Activated CD4-positive, alpha-beta T cell treated with anti-CD3 and anti-CD28 coated beads for 48 hours (primary cell): ENCODE measurements at regions not wholly inside any gene's neighbourhood (a gene's known extent, or its start where the extent isn't known, plus 50 kb on each side); places are given as distances from the start of the nearest gene placed in this dataset.

ENCODE experiments used
- DNase-seq: peaks from one replicate; pipeline ENCODE4 v3.0.0-alpha.2; 2020

DNA sequence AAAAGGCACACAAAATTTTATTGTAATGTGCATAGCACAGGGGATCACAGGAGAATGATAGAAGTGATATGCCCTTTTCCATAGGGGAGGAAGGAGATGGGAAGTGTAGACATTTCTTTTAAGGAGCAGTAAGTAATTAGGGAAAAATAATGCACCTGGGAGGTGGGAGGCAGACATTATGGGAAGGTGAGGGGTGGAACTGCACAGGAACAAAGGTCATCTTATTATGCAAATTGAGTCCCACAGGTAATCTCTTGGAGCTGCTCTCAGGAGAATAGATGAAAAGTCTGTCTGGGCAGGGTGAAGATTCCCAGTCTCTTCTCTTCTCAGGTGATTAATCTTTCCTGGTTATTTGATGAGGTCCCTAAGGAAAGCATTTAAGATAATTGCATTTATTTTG, 331.5 kb downstream of the ENC1 start:
- no peak for DNase-seq

DNA sequence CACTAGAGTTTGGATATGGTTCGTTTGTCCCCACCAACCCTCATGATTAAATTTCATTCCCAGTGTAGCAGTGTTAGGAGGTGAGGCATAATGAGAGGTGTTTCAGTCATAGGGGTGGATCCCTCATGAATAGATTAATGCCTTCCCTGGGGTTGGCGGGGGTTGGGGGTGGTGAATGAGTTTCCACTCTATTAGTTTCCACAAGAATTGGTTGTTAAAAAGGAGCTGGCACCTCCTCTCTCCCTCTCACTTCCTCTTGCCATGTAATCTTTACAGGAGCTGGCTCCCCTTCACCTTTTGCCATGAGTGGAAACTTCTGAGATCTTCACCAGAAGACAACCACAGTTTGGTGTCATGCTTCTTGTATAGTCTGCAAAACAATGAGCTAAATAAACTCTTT, 333.7 kb downstream of the ENC1 start:
- DNase-seq: no peak

DNA sequence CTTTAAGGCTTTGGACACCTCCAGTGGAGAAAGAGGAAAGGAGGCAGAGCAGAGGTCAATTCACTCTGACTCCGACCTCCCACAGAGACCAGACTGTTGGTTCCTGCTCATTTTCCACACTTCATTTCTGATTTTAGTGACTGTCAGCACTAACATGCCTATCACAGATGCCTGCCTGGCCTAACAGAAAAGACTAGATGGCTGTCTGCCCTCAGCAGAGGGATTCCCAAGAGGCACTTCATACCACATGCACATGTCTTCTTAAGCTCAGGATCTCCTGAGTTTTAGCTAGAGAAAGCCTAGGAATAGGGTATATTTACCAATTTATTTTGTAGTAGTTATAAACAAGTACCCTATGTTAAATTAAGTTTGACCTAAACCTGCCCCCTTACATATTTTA, 336.0 kb downstream of the ENC1 start:
- DNase-seq: no peak

DNA sequence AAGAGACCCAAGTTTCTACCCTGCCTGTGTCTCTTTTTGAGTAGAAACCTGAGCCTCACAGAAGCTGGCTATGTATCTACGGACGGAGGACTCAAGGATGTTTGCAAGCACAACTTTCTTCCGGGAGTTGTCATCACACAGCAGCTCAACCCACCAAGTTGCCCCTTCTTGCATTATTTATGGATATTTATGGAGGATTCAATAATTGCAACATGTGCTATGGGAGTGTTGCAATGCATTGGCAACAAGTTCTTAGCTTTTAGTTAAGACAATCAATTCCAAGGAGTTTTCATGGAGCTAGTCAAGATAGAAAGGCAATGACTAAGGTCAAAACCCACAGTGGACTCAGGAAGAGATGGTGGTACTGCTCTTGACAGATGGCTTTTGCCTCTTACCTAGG, 336.9 kb downstream of the ENC1 start:
- DNase-seq: no peak

DNA sequence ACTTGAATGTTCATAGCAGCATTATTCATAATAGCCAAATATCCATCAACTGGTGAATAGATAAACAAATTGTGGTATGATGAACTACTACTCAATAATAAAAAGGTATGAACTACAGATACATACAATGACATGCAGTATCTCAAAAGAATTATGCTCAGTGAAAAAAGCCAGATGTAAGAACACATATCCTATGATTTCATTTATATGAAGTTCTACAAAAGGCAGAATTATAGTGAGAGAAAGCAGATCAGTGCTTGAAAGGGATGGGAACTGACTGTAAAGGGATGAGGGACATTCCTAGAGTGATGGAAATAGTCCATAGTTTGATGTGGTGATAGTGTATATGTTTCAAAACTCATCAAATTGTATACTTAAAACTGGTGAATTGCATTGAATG, 339.0 kb downstream of the ENC1 start:
- DNase-seq: no peak

DNA sequence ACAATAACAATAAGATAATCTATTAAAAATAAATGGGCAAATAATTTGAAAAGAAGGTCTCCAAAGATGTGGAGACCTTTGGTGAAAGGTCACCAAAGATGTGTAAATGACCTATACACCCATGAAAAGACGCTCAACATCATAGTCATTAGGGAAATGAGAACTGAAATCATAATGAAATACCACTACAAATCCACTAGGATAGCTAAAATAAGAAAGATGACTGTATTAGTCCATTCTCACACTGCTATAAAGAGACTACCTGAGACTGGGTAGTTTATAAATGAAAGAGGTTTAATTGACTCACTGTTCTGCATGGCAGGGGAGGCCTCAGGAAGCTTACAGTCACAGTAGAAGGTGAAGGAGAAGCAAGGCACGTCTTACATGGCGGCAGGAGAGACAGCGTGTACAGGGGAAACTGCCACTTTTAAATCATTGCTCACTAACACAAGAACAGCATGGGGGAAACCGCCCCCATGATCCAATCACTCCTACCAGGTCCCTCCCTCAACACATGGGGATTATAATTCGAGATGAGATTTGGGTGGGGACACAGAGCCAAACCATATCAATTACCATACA, 339.6 kb downstream of the ENC1 start:
- DNase-seq: no peak

DNA sequence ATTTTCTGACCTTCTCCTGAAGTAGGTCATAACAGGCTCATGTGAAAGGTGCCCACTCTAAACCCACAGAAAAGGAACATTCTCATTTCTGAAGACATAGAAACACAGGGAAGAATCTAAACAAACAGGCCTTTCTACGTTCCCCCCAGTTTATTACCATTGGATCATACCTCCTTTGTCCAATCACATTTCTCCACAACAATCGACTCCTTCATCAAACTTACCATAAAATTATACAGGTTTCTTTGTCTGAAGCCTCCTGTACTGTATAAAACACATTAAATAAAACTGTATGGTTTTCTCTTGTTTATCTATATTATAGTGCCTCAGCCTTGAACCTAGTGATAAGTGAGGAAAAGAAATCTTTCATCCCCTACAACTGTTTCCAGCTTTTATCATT, 340.7 kb downstream of the ENC1 start:
- DNase-seq: no peak

DNA sequence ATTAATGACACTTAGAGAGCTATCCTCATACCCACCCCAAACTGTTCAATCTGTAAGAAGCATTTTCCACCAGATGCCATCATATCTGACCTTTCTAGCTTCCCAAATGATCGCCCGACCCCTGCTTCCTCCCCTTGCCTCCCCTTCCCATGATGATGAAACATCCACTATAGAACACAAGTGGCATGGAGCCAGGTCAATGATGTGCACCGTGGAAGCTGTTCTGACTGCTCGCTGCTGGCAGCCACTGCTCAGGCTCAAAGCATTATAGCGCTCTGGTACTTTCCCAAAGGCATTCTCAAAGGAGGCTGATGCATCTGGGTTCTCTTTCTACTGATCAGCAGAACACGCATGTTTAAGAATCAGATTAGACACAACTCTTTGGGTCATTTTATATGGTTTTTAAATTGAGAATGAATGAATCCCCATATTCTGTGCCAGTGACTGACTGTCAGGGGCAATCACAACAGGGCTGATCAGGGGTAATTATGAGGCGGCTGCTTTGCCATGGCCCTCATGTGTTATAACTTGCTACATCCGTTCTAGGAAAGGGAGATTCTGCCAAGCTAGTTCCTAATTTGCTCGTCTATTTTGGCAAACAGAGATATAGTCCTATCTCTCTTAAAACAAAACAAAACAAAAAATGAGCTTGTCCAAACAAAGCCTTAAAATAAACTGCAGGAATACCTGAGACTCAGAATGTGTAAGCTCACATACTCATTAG, 343.7 kb downstream of the ENC1 start:
- DNase-seq: no peak

DNA sequence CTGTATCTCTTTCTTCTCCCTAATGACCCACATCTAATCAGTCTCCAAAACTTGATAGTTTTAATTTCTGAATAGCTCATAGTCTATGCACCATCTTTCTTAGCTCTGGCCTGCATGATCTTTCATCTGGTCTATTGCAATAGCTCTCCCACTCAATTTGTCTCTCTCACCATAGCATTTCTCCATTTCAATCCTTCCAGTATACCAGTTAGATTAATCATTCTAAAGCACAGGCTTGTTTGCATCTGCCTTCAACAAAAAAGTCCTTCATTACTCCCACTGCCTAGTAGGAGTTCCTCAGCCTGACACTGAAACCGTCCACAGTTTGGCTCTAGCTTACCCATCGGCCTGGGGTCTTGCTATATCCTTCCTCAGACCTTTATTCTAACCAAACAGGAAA, 344.9 kb downstream of the ENC1 start:
- DNase-seq: no peak

DNA sequence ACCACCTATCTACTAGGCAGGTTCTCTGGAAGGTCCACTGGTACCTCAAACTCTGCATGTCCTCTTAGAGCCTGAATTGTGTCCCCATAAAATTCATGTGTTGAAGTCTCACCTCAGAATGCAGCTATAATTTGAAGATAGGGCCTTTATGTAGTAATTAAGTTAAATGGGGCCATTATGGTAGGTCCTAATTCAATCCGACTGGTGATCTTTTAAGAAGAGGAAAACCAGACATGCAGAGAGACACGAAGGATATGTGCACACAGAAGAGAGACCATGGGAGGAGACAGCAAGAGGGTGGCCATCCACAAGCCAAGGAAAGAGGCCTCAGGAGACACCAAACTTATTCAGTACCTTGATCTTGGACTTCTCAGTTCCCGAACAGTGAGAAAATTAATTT, 345.4 kb downstream of the ENC1 start:
- DNase-seq: no peak

DNA sequence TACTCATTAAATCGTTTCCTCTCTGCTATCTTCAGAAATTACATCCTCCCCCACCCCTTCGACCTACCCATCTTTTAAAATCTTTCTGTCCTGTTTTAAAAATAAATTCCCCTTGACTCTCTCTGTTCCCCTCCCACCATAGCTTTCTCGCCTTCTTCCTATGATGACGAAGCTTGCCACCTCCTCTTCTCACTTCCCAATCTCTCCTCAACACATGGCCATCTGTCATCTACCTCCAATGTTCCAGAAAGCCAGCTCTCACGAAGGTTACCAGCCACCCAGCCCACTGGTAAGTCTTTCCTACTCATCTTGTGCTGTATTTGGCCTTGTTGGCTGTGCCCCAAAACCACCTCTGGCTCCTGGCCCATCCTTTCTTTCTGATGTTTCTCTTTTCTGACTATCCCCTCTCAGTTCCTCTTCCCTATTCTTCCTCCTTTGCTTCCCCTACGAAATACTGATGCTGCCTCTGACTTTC, 346.3 kb downstream of the ENC1 start:
- DNase-seq: no peak

DNA sequence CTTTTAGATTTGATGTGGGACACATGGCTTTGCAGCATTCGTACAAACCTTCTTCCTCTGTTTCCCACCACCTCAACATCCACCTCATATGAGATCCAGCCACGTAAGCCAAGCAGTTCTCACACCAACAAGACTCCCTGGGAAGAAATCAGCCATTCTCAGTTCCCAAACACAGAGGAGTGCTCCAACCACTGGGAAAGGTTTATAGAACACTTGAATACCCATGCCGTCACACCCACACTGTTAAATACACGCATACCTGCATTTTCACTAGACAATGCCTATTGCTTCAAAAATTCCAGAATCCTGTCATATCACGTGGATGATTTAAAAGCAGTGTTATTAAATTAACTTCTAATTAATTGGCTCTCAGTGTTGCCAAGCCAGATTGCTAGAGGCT, 347.3 kb downstream of the ENC1 start:
- no peak for DNase-seq

DNA sequence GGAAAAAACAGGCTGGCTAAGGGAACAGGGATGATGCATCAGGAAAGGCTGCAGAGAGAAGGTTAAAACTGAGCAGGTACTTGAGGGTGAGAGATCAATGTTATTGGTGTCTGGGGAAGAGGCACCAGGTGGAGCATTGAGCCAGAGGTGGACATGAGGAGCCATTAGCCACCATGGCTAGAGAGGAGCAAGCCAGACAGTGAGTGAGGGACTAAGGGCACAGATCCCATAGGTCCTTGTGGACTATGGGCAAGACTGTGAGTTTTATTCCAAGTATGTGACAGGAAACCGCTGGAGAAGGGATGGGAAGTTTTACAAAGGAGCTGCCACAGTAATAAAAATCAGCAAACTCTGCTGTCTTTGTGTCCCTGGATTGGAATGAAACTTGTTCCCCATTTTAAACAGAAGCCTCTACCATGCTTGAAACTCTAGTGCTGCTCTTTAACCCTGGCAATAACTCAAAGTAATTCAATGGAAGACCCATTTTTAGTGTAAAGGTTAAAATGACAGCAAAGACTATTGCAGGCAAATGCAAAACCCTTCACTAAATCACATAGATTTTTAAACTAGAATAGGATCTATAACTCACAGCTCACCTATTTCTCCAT, 349.8 kb downstream of the ENC1 start:
- no peak for DNase-seq

DNA sequence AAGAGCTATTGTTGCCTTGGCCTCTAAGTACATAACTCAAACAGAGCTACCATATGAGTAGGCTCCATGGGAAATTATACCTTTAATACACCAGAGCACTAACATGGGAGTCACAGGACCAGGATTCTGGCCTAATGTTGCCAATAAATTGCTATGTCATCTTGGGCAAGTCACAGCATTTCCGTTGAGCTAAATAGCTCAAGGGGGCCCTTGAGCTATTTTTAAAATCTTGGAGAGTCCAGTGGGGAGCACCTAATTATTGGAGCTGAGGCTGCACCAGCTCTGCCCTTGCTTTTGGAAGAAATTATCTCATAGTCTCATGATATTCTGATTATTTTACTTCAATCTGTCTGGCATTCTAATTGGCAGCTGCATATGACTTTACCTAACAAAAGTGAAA, 350.8 kb downstream of the ENC1 start:
- no peak for DNase-seq

DNA sequence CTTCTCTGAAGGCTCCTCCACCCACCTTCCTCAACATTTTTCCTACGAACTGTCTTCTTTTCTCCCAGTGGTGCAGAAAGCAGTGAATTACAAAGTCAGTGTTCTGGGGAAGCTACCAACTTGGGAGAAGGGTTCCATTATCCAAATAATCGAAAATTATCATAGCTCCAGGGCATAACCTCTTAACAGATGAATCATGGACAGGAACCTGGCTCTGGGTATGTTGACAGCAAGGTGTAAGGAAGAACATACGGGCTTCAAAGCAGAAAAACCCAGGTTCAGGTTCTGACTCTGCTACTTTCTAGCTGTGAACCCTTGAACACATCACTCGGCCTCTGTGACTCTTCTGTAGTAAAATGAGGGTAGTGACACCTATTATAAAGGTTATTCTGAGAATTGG, 351.3 kb downstream of the ENC1 start:
- DNase-seq: no peak

DNA sequence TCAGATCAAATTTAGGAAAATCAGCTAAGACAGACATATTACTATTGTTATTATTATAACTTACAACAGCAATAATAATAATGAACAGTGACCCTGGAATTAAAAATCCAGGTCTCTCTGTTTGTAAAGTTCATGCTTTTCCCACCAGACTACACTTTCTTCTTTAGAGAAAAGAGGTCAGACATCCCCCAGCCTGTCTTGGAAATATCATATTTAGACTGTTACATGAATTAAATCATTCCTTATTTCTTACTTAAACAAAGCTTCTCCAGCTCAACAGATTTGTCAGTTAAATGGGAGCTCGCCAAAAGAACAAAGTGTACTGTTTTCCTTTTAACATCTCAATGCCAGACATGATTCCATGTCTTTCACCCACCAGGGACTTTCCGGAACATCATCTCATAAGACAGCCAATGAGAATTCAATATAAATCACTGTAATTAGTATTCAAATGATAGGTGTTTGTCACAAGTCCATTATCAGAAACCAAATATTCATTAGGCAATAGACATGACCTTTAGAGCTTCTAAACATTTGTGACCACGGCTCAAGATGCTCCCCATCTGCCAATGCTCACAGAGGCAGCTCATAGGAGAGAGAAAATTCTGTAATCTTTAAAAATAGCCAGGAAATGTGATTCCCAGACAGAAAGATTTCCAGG, 351.9 kb downstream of the ENC1 start:
- DNase-seq: no peak

DNA sequence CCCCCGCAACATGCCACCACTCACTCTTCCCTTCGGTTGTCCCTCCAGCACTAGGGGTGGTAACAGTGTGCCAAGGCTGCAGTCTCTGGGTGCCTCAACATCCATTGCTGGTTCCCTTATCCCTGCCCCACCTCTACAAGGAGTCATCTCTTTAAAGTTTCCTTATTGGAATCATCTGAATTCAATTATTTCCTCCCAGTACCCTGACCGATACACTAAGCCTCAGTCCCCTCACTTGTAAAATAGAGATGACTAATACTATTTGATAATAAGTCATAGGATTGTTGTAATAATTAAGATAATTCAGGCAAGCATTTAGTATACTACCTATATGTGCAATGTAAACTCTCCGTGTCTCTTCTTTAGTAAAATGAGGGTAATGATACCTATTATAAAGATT, 352.5 kb downstream of the ENC1 start:
- DNase-seq: no peak

DNA sequence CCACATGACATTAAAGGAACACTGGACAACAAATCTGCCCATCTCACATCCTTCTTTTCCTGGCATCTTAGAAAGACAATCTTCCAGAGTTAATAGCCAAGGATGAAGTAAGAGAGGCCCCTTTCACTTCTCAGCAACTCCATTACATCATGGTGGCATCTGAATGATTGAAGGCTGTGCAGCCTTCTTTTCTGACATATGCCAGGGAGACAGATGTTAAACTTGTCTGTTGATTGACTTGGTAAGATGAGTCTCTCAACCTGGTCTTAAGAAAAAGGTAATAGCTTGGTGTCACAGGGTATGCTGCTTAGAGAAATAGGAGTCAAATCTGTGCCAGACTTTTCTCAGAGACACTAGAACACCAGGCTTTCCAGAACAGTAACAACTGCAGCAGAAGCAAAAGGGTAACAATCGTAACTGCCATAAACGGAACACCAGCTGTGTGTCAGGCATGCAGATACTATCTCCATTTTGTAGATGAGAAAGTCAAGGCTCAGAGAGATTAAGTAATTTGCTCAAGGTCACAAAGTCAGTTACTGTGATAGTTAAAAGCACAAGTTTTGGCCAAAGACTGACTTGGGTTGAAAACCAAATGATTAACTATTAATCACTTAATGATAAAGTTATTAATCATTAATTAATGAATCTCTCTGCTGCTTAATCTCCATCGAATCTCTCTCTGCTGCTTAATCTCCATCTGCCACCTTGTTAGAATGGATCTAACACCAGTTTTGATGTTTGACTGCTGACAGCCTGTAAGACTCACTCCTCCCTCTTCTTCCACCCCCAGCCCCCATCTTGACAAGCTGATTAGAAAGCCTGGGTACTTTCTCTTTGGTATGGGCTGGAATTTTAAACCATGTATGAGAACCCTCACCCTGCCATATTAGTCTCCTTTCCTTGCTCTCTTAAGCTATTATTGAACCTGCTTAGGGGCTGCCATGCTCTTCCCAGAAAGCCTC, 353.5 kb downstream of the ENC1 start:
- no peak for DNase-seq

DNA sequence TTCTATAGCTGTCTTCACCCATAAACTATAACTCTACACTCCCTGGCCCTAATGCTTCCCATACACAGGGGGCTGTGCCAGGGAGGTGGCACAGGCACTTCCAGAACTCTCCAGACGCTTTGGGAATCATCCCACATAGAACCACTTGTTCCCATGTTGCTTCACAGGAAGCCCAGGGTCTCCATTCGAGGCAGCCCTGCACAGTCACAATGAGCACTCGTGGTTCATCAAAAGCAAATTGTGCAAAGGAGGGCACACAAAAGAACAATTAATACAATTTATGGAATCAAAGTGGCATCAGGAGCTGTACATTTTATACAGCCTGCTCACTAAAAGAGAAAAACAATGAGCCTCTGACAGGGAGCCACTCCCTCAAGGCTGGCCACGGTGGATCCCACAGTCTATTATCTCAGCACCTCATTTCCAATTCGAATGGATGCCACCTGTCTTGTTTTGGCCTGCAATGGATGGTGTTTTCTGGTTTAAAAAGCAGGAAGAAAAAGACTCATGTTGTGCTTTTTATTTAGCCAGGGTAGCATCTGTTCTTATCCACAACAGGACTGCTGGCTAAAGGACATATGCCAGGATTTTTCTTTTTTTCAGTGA, 354.8 kb downstream of the ENC1 start:
- no peak for DNase-seq

DNA sequence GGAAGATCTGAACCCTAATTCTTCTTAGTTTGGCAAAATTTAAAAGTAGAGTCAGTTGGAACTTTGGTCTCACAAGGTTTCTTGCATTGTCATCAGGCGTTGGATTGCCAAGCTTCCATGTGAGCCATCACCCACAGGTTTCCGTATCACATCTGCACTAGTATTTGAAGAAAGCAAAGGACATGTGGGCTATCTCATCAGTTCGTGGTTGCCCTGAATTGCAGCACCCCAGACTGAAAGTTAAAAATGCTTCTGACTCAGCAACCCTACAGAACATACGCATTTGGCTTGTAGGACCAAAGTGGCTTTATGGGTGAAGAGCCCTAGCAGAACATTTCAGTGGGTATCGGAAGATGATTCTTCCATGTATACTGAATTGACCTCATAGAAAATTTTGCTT, 358.0 kb downstream of the ENC1 start:
- DNase-seq: no peak

DNA sequence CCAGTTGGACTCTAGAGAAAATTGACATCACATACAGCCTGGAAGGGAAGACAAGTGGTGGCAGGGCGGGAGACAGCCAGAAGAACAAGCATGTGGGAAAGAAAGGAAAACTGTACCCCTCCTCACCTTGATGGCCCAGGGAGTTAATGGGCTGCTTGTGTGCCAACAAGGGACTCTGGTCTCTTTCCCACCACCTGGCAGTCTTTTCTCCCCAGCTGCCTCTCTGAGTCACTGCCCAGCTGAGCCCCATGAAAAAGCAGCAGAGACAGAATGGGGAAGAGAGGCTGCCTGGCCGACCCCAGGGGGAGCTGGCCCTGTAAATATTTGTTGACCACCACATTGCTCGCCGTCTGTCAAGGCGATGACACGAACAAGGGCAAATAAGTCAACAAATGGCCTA, 359.4 kb downstream of the ENC1 start:
- DNase-seq: no peak

DNA sequence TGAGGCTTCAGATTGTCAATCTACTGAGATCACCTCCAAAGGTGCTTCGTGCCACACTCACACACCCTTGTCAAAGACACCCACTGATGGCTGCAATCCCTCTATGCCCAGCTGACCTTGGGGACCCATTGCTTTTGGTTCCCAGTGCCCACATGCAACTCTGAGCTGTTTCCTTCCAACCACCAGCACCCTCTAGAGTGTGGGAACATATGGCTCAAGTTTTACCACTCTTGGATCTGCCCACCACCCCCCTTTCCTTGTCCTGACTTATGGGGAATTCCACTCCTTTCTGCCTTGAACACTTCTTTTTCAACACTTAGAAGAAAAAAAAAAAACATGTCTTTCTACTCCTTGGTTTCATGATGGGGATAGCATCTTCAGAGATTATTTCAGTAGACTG, 360.2 kb downstream of the ENC1 start:
- no peak for DNase-seq

DNA sequence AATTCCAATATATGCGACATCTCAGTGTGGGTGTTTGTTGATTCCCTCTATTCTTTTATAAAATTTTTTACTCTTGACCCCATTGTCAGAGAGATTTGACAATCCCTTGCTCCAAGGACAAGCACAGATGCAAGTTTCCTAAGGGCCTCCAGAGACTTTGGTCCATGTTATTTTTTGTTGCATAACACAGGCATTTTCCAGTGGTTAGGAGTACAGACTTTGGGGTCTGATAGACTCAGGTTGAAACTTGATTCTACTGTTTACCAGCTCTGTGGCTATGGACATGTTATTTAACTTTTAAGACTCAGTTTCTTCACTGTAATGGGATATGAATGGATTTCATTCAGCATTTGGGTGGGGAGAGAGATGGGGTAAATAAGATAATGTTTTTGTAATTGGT, 361.3 kb downstream of the ENC1 start:
- DNase-seq: no peak
